ENCODE measurements at regions not wholly inside any gene's neighbourhood (a gene's known extent, or its start where the extent isn't known, plus 50 kb on each side); places are given as distances from the start of the nearest gene placed in this dataset.

DNA sequence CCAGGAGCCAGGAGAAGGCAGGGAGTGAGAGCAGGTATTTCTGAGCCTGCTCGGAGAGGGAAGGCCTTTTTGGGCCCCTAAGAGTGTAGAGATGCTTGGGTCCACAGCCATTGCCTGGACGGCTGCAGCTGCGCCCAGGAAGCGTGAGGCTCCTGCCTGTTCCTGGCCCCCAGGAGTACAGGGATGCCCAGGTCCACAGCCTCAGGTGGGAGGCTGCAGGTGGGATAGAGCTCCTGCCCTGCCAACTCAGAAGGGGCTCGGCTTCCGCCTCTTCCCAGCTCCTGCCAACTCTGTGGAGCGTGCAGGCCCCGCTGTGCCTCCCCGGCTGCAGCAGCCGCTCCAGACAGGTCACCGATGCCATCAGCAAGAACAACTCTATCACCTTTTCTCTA, 351.0 kb upstream of the PCDH20 start:
- H3K9me2 ChIP-seq (ENCODE audit: insufficient read depth): no peaks in the 10 kb centered on the region
- no peaks in the 10 kb centered on the region for H3K9me3 Mint-ChIP-seq
- H3K4me1 ChIP-seq (ENCODE audit: insufficient read depth): no peaks in the 10 kb centered on the region
- TF ChIP-seq EZH2 (IDR thresholded peaks at IDR 0.05; ENCODE audit: low read depth, unreplicated experiment) (no peak), ZNF331 (CRISPR knock-in tag; IDR thresholded peaks at IDR 0.05; ENCODE audit: low read depth) (no peak), POLR2AphosphoS5 (IDR thresholded peaks at IDR 0.05; ENCODE audit: low read depth) (no peak), JUNB (IDR thresholded peaks at IDR 0.05; ENCODE audit: unreplicated experiment) (no peak), ZNF462 (CRISPR knock-in tag; IDR thresholded peaks at IDR 0.05) (no peak)
- TF ChIP-seq, protein P1, sequence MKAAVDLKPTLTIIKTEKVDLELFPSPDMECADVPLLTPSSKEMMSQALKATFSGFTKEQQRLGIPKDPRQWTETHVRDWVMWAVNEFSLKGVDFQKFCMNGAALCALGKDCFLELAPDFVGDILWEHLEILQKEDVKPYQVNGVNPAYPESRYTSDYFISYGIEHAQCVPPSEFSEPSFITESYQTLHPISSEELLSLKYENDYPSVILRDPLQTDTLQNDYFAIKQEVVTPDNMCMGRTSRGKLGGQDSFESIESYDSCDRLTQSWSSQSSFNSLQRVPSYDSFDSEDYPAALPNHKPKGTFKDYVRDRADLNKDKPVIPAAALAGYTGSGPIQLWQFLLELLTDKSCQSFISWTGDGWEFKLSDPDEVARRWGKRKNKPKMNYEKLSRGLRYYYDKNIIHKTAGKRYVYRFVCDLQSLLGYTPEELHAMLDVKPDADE (IDR thresholded peaks at IDR 0.05): no peak
- H3K27me3 Mint-ChIP-seq (ENCODE audit: insufficient read depth, low read depth, poor library complexity): no peaks in the 10 kb centered on the region
- H2AFZ ChIP-seq: no peak overlapping the region
- no peaks in the 10 kb centered on the region for H3K36me3 Mint-ChIP-seq (ENCODE audit: low read depth)
- no peak overlapping the region for H3K27ac Mint-ChIP-seq
- H3K4me2 ChIP-seq: no peak overlapping the region
- no peaks in the 10 kb centered on the region for H3F3A ChIP-seq (replicated peaks; ENCODE audit: low read depth)
- no peaks in the 10 kb centered on the region for H3K36me3 ChIP-seq (ENCODE audit: insufficient read depth)
- H3K4me3 ChIP-seq: no peak overlapping the region
- H3K27ac ChIP-seq (ENCODE audit: low read depth): no peak overlapping the region
- H3K27me3 ChIP-seq (ENCODE audit: insufficient read depth): no peaks in the 10 kb centered on the region
- no peak overlapping the region for H3K4me3 Mint-ChIP-seq
- ATAC-seq (no peak), DNase-seq (ENCODE audit: low spot score) (no peak)
- H3K4me1 Mint-ChIP-seq: no peaks in the 10 kb centered on the region
- no peaks in the 10 kb centered on the region for H4K20me1 ChIP-seq (replicated peaks; ENCODE audit: insufficient read depth)
- H3K79me2 ChIP-seq (replicated peaks; ENCODE audit: insufficient read depth): no peaks in the 10 kb centered on the region

All from GM23338 (cell line).